ENCODE measurements at regions not wholly inside any gene's neighbourhood (a gene's known extent, or its start where the extent isn't known, plus 50 kb on each side); places are given as distances from the start of the nearest gene placed in this dataset.
A peak's percentile ranks its signal among the peaks of the same experiment; 100 is the strongest.

DNA sequence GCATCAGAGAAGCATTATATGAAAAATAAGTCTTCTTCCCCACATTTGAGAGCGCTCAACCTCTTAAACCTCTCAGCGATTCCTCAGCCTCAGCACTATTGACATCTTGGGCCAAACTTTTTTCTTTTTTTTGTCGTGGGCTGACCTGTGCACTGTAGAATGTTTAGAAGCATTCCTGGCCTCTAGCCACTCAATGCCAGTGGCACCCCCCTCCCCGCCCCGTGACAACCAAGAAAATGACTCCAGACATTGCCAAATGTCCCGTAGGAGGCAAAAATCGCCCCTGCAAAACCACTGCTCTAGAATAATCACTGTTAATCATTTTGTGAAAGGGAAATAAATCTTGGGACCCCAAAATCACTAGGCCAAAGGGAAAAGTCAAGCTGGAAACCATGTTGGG is 129.1 kb upstream of the BOD1 start:
- H3K79me1 ChIP-seq (ENCODE audit: low read depth, low read length): no peaks in the 10 kb centered on the region
- peak overlapping the region; percentile 74 for H2BK120ac ChIP-seq (replicated peaks; ENCODE audit: low read depth, low read length)
- H2AFZ ChIP-seq (ENCODE audit: low read length): no peak overlapping the region
- no peaks in the 10 kb centered on the region for H4K20me1 ChIP-seq (replicated peaks in 1 of 2; ENCODE audit: control insufficient read depth in 1 of 2, insufficient read depth in 2 of 2, low read length in 2 of 2)
- CTCF ChIA-PET (ENCODE audit: partially characterized antibody): interaction anchor here (1.1 to 2.5 kb wide), 5 partner anchors 9 to 81 kb away, joined by 3 to 6 read pairs (median 3); no protein-coding TSS in a partner anchor
- no peak overlapping the region for H3K4me3 ChIP-seq (ENCODE audit: extremely low read depth in 1 of 4, insufficient read depth in 2 of 4, low read depth in 3 of 4, low read length in 4 of 4)
- no peaks in the 10 kb centered on the region for H3K23me2 ChIP-seq (ENCODE audit: low read depth, low read length)
- H3K36me3 ChIP-seq (ENCODE audit: control insufficient read depth in 2 of 4, insufficient read depth in 4 of 4, low read length in 3 of 4): no peaks in the 10 kb centered on the region
- H3K56ac ChIP-seq (replicated peaks; ENCODE audit: insufficient read length, low read depth, low read length): no peak overlapping the region
- FAIRE-seq (no peak), DNase-seq (ENCODE audit: low read depth in 1 of 2, low spot score in 2 of 2) (no peak)
- no peak overlapping the region for H3K9ac ChIP-seq (replicated peaks in 1 of 4; ENCODE audit: extremely low read depth in 1 of 4, low read depth in 3 of 4, low read length in 3 of 4)
- H3K18ac ChIP-seq (ENCODE audit: extremely low read depth, low read length): no peak overlapping the region
- H4K5ac ChIP-seq (ENCODE audit: insufficient read length, low read depth, low read length): no peak overlapping the region
- H4K91ac ChIP-seq (replicated peaks; ENCODE audit: insufficient read length, low read length): peak overlapping the region; percentile 29
- peak overlapping the region; percentile 75; the same call in 1 of the 2 replicates for H2BK20ac ChIP-seq (ENCODE audit: low read length)
- H3K4me2 ChIP-seq (ENCODE audit: insufficient read depth in 1 of 2, low read depth in 2 of 2, low read length in 2 of 2): peak overlapping the region in 1 of 2 experiments; percentile 26; a peak in 1 of 4 replicates
- POLR2A ChIA-PET (ENCODE audit: partially characterized antibody): interaction anchor here (0.8 to 1.3 kb wide), 4 partner anchors 11 to 143 kb away, joined by 3 to 4 read pairs (median 3); partner anchors contain the start of gene CPEB4
- H2AK5ac ChIP-seq (ENCODE audit: low read depth, low read length): 0 out of 2 replicates have a peak overlapping the region, but pooled peaks have one; percentile 53
- no peaks in the 10 kb centered on the region for H3K79me2 ChIP-seq (ENCODE audit: control insufficient read depth in 1 of 2, insufficient read depth in 2 of 2, low read length in 2 of 2)
- H2BK15ac ChIP-seq (ENCODE audit: low read length): no peak overlapping the region
- H3K4ac ChIP-seq (replicated peaks; ENCODE audit: insufficient read length, low read depth, low read length): no peak overlapping the region
- peak overlapping the region; percentile 93 for H2BK12ac ChIP-seq (ENCODE audit: low read depth, low read length)
- no peaks in the 10 kb centered on the region for H3K27me3 ChIP-seq (replicated peaks in 1 of 4; ENCODE audit: control insufficient read depth in 3 of 4, extremely low read depth in 1 of 4, insufficient read depth in 3 of 4, low read length in 3 of 4)
- no peak overlapping the region for H3K23ac ChIP-seq (ENCODE audit: insufficient read length)
- H2BK5ac ChIP-seq (ENCODE audit: low read depth, low read length): peak overlapping the region; percentile 28; the same call in 1 of the 2 replicates
- 78% methylated on average over 7 of the region's 7 CpGs; no CpG with 5 or more reads in 1 of the 2 experiments for WGBS, 2 experiments (ENCODE audit: extremely low coverage in 1 of 2, insufficient coverage in 1 of 2, insufficient read length in 1 of 2, insufficient replicate concordance in 2 of 2, low coverage in 1 of 2, low lambda C conversion rate in 2 of 2, missing lambda C conversion rate in 1 of 2)
- no peak overlapping the region for H4K8ac ChIP-seq (ENCODE audit: extremely low read depth, insufficient read depth, low read length)
- no peak overlapping the region for H3K27ac ChIP-seq (ENCODE audit: low read depth, low read length)
- peaks cover 1 to 13% (median 12%) of the 10 kb centered on the region in 4 experiments; a peak in 6 of 7 replicates for H3K4me1 ChIP-seq (replicated peaks in 1 of 4; ENCODE audit: control insufficient read depth in 3 of 4, insufficient read depth in 4 of 4, low read length in 3 of 4)
- H3K9me3 ChIP-seq (ENCODE audit: insufficient read depth in 2 of 2, low read depth in 1 of 2, low read length in 1 of 2): no peaks in the 10 kb centered on the region
- H3K14ac ChIP-seq (ENCODE audit: insufficient read length): no peak overlapping the region
- TF ChIP-seq SUZ12 (IDR thresholded peaks at IDR 0.05; ENCODE audit: low read length) (no peak), JUN (IDR thresholded peaks at IDR 0.05; ENCODE audit: low read depth, low read length) (no peak), POLR2A (IDR thresholded peaks at IDR 0.05; ENCODE audit: control extremely low read depth in 1 of 2, low read depth in 2 of 2, low read length in 2 of 2) (no peak), CTBP2 (IDR thresholded peaks at IDR 0.05; ENCODE audit: borderline replicate concordance, insufficient read depth, insufficient read length, low read length) (no peak), TAF7 (optimal IDR thresholded peaks at IDR 0.05; ENCODE audit: borderline replicate concordance, low read depth, low read length) (no peak), HDAC2 (IDR thresholded peaks at IDR 0.05; ENCODE audit: borderline replicate concordance in 1 of 2, low read depth in 2 of 2, low read length in 2 of 2) (no peak), EZH2 (IDR thresholded peaks at IDR 0.05; ENCODE audit: low read depth, low read length, severe bottlenecking) (no peak), TBP (IDR thresholded peaks at IDR 0.05; ENCODE audit: low read depth, low read length) (no peak)
- TF ChIP-seq, protein P1, sequence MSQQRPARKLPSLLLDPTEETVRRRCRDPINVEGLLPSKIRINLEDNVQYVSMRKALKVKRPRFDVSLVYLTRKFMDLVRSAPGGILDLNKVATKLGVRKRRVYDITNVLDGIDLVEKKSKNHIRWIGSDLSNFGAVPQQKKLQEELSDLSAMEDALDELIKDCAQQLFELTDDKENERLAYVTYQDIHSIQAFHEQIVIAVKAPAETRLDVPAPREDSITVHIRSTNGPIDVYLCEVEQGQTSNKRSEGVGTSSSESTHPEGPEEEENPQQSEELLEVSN (IDR thresholded peaks at IDR 0.05): no peak
- TF ChIP-seq, protein P2, sequence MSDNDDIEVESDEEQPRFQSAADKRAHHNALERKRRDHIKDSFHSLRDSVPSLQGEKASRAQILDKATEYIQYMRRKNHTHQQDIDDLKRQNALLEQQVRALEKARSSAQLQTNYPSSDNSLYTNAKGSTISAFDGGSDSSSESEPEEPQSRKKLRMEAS (IDR thresholded peaks at IDR 0.05): no peak
- TF ChIP-seq, protein P3, sequence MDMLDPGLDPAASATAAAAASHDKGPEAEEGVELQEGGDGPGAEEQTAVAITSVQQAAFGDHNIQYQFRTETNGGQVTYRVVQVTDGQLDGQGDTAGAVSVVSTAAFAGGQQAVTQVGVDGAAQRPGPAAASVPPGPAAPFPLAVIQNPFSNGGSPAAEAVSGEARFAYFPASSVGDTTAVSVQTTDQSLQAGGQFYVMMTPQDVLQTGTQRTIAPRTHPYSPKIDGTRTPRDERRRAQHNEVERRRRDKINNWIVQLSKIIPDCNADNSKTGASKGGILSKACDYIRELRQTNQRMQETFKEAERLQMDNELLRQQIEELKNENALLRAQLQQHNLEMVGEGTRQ (IDR thresholded peaks at IDR 0.05; ENCODE audit: low read length): no peak
